Ovary (tissue), 7 donors: ENCODE measurements at regions not wholly inside any gene's neighbourhood (a gene's known extent, or its start where the extent isn't known, plus 50 kb on each side); places are given as distances from the start of the nearest gene placed in this dataset.

Source experiments
- DNase-seq, 5 donors: peaks; one replicate each; pipeline ENCODE4 v3.0.0-alpha.2; 2019 to 2020
- H3K27ac ChIP-seq, 2 donors: fragments of 200-600 bp; one replicate each; pipeline versions ENCODE4 v1.5.1 to v1.8.0; 2019 to 2022
- H3K27me3 ChIP-seq: fragments of 200-600 bp; one replicate; pipeline ENCODE4 v1.8.0; 2022
- H3K36me3 ChIP-seq: fragments of 200-600 bp; sonication (generic); one replicate; pipeline ENCODE4 v1.5.1; 2019
- H3K4me1 ChIP-seq: one replicate; pipeline ENCODE4 v1.8.1; 2013; ENCODE audit warnings: mild to moderate bottlenecking, moderate library complexity; ENCODE audit not compliant: insufficient read depth
- H3K4me3 ChIP-seq: fragments of 200-600 bp; sonication (generic); one replicate; pipeline ENCODE4 v1.5.1; 2017
- H3K9me3 ChIP-seq, 2 donors: fragments of 200-600 bp in 1 of 2; sonication (generic) in 1 of 2; one replicate each; pipeline versions ENCODE4 v1.5.1 to v1.8.1; 2013 to 2019; ENCODE audit warnings: mild to moderate bottlenecking in 1 of 2, moderate library complexity in 1 of 2
- EP300 ChIP-seq: sonication (generic); formaldehyde crosslinking; IDR thresholded peaks from one replicate; pipeline ENCODE4 v1.6.1; 2017; ENCODE audit warnings: antibody characterized with exemption
- POLR2A ChIP-seq: fragments of 450-650 bp; IDR thresholded peaks from one replicate; pipeline ENCODE4 v1.6.1; 2017; ENCODE audit warnings: antibody characterized with exemption, mild to moderate bottlenecking, moderate library complexity
- WGBS, 3 donors: extraction: QIAGEN DNeasy Blood & Tissue Kit in 1 of 3; methylation state at CpG; one replicate each; pipeline versions ENCODE4 v1.1.5 to v1.1.7; 2013 to 2017; 5-methylcytosine and 5-hydroxymethylcytosine counted together
- intact Hi-C, 4 donors: fragments of 100-400 bp; cut with DNase I; formaldehyde crosslinking; loops; one replicate each; pipeline versions ENCODE4 v1.11.0 to v1.15.1; 2022 to 2023
- TF ChIP-seq, protein P1 (sequence below), 3 donors: fragments of 450-650 bp in 2 of 3; fragments of 200-600 bp in 1 of 3; IDR thresholded peaks; one replicate each; pipeline versions ENCODE4 v1.5.1 to v1.8.0; 2016 to 2022; ENCODE audit warnings: antibody characterized with exemption in 3 of 3, mild to moderate bottlenecking in 1 of 3
- donor health status: DM: no; HTN: no; CAD: no; lungs with moderate emphysema.
- donor health status: DM: no; HTN: no; CAD: no.
- donor health status: Bipolar disorder and iron deficiency.
- donor health status: DM: no; HTN: no; CAD: no.
- donor health status: DM: yes; HTN: yes; CAD: no.

DNA sequence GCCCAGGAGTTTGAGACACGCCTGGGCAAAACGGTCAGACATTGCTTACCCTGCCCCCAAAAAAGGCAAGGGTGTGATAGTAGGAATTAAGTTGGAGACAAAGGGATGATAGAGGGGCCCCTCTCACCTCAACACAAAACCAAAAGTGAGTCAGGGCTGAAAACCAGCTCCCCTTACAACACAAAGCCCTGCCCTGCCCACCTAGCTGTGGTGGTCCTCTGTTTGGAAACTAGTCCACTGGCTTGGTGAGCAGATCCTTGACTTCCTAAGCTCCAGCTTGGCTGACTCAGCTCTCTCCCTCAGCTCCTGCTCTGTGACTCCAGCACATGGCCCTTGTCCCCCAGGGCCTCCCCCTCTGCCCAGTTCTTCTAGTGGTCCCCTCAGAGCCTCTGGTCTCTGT, 603.8 kb downstream of the PTPRC start:
- no peak for DNase-seq
- H3K36me3 ChIP-seq = no peaks in the 10 kb centered on the region
- intact Hi-C loops = no loop called here
- no peak overlapping the region for H3K4me3 ChIP-seq
- H3K27me3 ChIP-seq = no peaks in the 10 kb centered on the region
- no peaks in the 10 kb centered on the region for H3K9me3 ChIP-seq
- TF ChIP-seq POLR2A (no peak), EP300 (no peak)
- TF ChIP-seq, protein P1, sequence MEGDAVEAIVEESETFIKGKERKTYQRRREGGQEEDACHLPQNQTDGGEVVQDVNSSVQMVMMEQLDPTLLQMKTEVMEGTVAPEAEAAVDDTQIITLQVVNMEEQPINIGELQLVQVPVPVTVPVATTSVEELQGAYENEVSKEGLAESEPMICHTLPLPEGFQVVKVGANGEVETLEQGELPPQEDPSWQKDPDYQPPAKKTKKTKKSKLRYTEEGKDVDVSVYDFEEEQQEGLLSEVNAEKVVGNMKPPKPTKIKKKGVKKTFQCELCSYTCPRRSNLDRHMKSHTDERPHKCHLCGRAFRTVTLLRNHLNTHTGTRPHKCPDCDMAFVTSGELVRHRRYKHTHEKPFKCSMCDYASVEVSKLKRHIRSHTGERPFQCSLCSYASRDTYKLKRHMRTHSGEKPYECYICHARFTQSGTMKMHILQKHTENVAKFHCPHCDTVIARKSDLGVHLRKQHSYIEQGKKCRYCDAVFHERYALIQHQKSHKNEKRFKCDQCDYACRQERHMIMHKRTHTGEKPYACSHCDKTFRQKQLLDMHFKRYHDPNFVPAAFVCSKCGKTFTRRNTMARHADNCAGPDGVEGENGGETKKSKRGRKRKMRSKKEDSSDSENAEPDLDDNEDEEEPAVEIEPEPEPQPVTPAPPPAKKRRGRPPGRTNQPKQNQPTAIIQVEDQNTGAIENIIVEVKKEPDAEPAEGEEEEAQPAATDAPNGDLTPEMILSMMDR (IDR thresholded peaks at IDR 0.05) = no peak
- no peak overlapping the region for H3K27ac ChIP-seq
- WGBS, 3 donors = 76 to 86% (median 85%) methylated on average over 2 of the region's 2 CpGs
- H3K4me1 ChIP-seq = no peaks in the 10 kb centered on the region

DNA sequence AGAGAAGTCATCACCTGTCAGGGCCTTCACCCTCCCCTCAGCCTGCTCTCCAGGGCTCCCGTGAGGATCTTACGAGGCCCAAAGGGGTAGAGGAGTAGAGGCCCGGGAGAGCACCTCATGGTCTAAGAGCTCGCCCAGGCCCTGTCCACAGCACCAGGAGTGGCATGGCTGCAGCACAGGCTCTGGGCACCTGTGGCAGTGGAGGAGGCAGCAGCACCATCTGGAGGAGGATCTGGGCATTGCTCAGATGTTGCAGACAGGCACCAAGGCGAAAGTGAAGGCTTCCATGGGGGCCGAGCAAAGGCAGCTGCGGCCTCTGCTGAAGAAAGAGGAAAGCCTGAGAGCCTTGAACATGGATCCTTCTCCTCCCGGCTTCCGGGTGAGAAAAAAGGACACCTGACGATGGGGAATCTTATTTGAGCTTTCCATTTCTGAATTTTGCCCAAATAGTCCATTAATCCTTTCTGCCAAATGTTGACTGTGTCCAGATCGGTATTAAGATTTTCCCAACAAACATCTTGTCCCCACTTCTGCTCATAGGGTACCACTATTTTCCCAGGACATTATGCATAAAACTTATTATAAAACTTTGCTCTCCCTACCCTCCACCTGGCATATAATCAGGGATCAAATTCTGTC, 604.7 kb downstream of the PTPRC start:
- TF ChIP-seq, protein P1 (IDR thresholded peaks at IDR 0.05) = no peak
- TF ChIP-seq POLR2A = no peak
- no peak for TF ChIP-seq EP300
- Histone ChIP-seq H3K9me3 (no peaks in the 10 kb centered on the region), H3K4me1 (no peaks in the 10 kb centered on the region), H3K27me3 (no peaks in the 10 kb centered on the region), H3K4me3 (no peak overlapping the region), H3K36me3 (no peaks in the 10 kb centered on the region), H3K27ac (no peak overlapping the region)
- no peak for DNase-seq
- intact Hi-C loops = no loop called here
- WGBS, 3 donors = 75 to 79% (median 78%) methylated on average over 11 of the region's 11 CpGs

DNA sequence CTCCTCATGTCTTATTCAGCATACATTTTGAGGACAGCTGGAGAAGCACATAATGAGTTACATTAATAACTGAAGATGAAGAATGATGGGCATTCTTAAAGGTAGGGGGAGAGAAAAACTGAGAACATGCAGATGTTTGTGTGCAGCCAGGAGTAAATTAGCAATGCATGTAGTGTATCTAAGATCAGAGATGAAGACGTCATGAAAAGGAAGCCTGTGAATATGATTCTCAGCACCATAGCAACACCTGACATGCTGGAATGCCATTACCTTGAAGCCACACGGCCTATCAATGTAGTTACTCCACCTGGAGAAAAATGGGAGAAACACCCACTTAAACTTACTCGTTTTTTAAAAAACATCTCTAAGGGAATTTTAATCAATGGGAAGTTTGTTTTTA, 607.1 kb downstream of the PTPRC start:
- Histone ChIP-seq H3K4me1 (no peaks in the 10 kb centered on the region), H3K27me3 (no peaks in the 10 kb centered on the region), H3K9me3 (no peaks in the 10 kb centered on the region), H3K27ac (no peak overlapping the region), H3K36me3 (no peaks in the 10 kb centered on the region), H3K4me3 (no peak overlapping the region)
- no peak for DNase-seq
- TF ChIP-seq, protein P1 (IDR thresholded peaks at IDR 0.05) = no peak
- TF ChIP-seq POLR2A = no peak
- 28 to 39% (median 35%) methylated on average over 3 of the region's 3 CpGs for WGBS, 3 donors
- intact Hi-C loops = no loop called here

DNA sequence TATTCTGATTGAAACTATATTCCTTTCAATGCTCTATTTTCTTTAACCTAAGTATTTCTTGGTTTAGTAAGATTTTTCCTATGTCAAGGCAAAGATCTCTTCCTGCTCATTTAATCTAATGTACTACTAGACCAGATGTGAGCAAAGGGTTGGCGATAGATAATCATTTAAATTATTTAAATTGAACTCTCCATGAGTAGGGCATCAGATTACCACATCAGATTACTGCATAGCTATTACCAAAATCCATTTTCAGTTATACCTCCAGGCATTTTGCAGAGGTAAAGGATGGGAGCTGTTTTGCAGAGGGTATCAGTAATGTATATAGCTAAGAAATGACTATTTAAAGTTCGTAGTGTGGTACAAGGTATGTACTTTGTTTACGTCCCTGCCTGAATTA, 607.9 kb downstream of the PTPRC start:
- Histone ChIP-seq H3K27me3 (no peaks in the 10 kb centered on the region), H3K4me1 (no peaks in the 10 kb centered on the region), H3K9me3 (no peaks in the 10 kb centered on the region), H3K27ac (no peak overlapping the region), H3K4me3 (no peak overlapping the region), H3K36me3 (no peaks in the 10 kb centered on the region)
- intact Hi-C loops = no loop called here
- DNase-seq = no peak
- 91 to 94% (median 92%) methylated on average over 3 of the region's 3 CpGs for WGBS, 3 donors
- TF ChIP-seq EP300 (no peak), POLR2A (no peak)
- TF ChIP-seq, protein P1 (IDR thresholded peaks at IDR 0.05) = no peak
